ENCODE measurements at regions not wholly inside any gene's neighbourhood (a gene's known extent, or its start where the extent isn't known, plus 50 kb on each side); places are given as distances from the start of the nearest gene placed in this dataset.

GRCh38 chr3:111303760-111304159 lies 232.1 kb downstream of the NECTIN3 start:
- no peaks in the 10 kb centered on the region for H3K4me1 ChIP-seq
- TF ChIP-seq CTCF (IDR thresholded peaks at IDR 0.05) (no peak), POLR2A (IDR thresholded peaks at IDR 0.05) (no peak)
- no peak overlapping the region for H3K4me3 ChIP-seq
- intact Hi-C loops (cut with DNase I): no loop called here
- no peaks in the 10 kb centered on the region for H3K36me3 ChIP-seq (replicated peaks in 1 of 2; ENCODE audit: insufficient read depth in 1 of 2, low read depth in 2 of 2)
- no peak overlapping the region for H3K27ac ChIP-seq
- no peaks in the 10 kb centered on the region for H3K9me3 ChIP-seq
- no peaks in the 10 kb centered on the region for H3K27me3 ChIP-seq
- 39 to 56% methylated on average over 1 of the region's 1 CpG for WGBS, 2 donors
- no peak for ATAC-seq
- DNase-seq: no peak

GRCh38 chr3:111307676-111308075 lies 234.3 kb upstream of the CD96 start:
- intact Hi-C loops (cut with DNase I): no loop called here
- Histone ChIP-seq H3K27ac (no peak overlapping the region), H3K36me3 (replicated peaks in 1 of 2; ENCODE audit: insufficient read depth in 1 of 2, low read depth in 2 of 2) (no peaks in the 10 kb centered on the region), H3K4me3 (no peak overlapping the region), H3K27me3 (no peaks in the 10 kb centered on the region), H3K9me3 (no peaks in the 10 kb centered on the region), H3K4me1 (peaks cover 13% of the 10 kb centered on the region)
- WGBS, 2 donors: 89% methylated on average over 1 of the region's 1 CpG
- DNase-seq (no peak), ATAC-seq (no peak)
- TF ChIP-seq CTCF (IDR thresholded peaks at IDR 0.05) (no peak), POLR2A (IDR thresholded peaks at IDR 0.05) (no peak)

GRCh38 chr3:111311126-111311525 lies 230.9 kb upstream of the CD96 start:
- Histone ChIP-seq H3K27me3 (no peaks in the 10 kb centered on the region), H3K9me3 (no peaks in the 10 kb centered on the region), H3K4me3 (no peak overlapping the region), H3K4me1 (peaks cover 13% of the 10 kb centered on the region), H3K36me3 (replicated peaks in 1 of 2; ENCODE audit: insufficient read depth in 1 of 2, low read depth in 2 of 2) (no peaks in the 10 kb centered on the region), H3K27ac (no peak overlapping the region)
- TF ChIP-seq CTCF (IDR thresholded peaks at IDR 0.05) (no peak), POLR2A (IDR thresholded peaks at IDR 0.05) (no peak)
- intact Hi-C loops (cut with DNase I): no loop called here
- no peak for DNase-seq
- ATAC-seq: peak; percentile 24

- ATAC-seq (no peak), DNase-seq (no peak)
- TF ChIP-seq CTCF (IDR thresholded peaks at IDR 0.05) (no peak), POLR2A (IDR thresholded peaks at IDR 0.05) (no peak)
- intact Hi-C loops (cut with DNase I): no loop called here
- Histone ChIP-seq H3K4me3 (no peak overlapping the region), H3K4me1 (peaks cover 13% of the 10 kb centered on the region), H3K9me3 (no peaks in the 10 kb centered on the region), H3K36me3 (replicated peaks in 1 of 2; ENCODE audit: insufficient read depth in 1 of 2, low read depth in 2 of 2) (no peaks in the 10 kb centered on the region), H3K27ac (no peak overlapping the region), H3K27me3 (no peaks in the 10 kb centered on the region)
- WGBS, 2 donors: 71 to 94% methylated on average over 2 of the region's 2 CpGs
Measured at GRCh38 chr3:111311709-111312235, 230.2 kb upstream of the CD96 start.

GRCh38 chr3:111314181-111314873 lies 227.7 kb upstream of the CD96 start:
- Histone ChIP-seq H3K27me3 (no peaks in the 10 kb centered on the region), H3K4me3 (no peak overlapping the region), H3K27ac (no peak overlapping the region), H3K9me3 (no peaks in the 10 kb centered on the region), H3K36me3 (replicated peaks in 1 of 2; ENCODE audit: insufficient read depth in 1 of 2, low read depth in 2 of 2) (no peaks in the 10 kb centered on the region), H3K4me1 (peaks cover 13% of the 10 kb centered on the region)
- DNase-seq: peak in 2 of 4 donors; percentile 8
- intact Hi-C loops (cut with DNase I): no loop called here
- TF ChIP-seq CTCF (IDR thresholded peaks at IDR 0.05) (no peak), POLR2A (IDR thresholded peaks at IDR 0.05) (no peak)
- ATAC-seq: no peak

Data from body of pancreas (tissue), 4 donors.